Peyer's patch (tissue), 4 donors: ENCODE measurements at regions not wholly inside any gene's neighbourhood (a gene's known extent, or its start where the extent isn't known, plus 50 kb on each side); places are given as distances from the start of the nearest gene placed in this dataset.

Experiments
- DNase-seq, 3 donors: peaks; one replicate each; pipeline ENCODE4 v3.0.0-alpha.2; 2017 to 2019
- H3K27ac ChIP-seq, 4 donors: fragments of 200-600 bp; sonication (generic); one replicate each; pipeline ENCODE4 v1.5.1; 2016 to 2019
- H3K27me3 ChIP-seq, 2 donors: fragments of 200-600 bp; sonication (generic); one replicate each; pipeline ENCODE4 v1.5.1; 2019
- H3K36me3 ChIP-seq, 3 donors: fragments of 200-600 bp; sonication (generic); one replicate each; pipeline ENCODE4 v1.5.1; 2016 to 2019
- H3K4me1 ChIP-seq, 4 donors: fragments of 200-600 bp; sonication (generic); one replicate each; pipeline ENCODE4 v1.5.1; 2016 to 2019
- H3K4me3 ChIP-seq, 4 donors: fragments of 200-600 bp; sonication (generic); 1 replicate in 3 of 4; 2 replicates in 1 of 4; pipeline ENCODE4 v1.5.1; 2016 to 2019; ENCODE audit warnings: mild to moderate bottlenecking in 1 of 4
- H3K9me3 ChIP-seq, 4 donors: fragments of 200-600 bp; sonication (generic); one replicate each; pipeline ENCODE4 v1.5.1; 2016 to 2019; ENCODE audit warnings: mild to moderate bottlenecking in 1 of 4
- POLR2A ChIP-seq, 2 donors: fragments of 450-650 bp; IDR thresholded peaks; one replicate each; pipeline ENCODE4 v1.5.1; 2017; ENCODE audit warnings: antibody characterized with exemption in 2 of 2, mild to moderate bottlenecking in 2 of 2, moderate library complexity in 2 of 2
- TF ChIP-seq, protein P1 (sequence below), 6 experiments: fragments of 450-650 bp in 4 of 6; fragments of 200-600 bp in 2 of 6; sonication (generic) in 1 of 6; IDR thresholded peaks; one replicate each; pipeline ENCODE4 v1.5.1; 2017 to 2019; ENCODE audit warnings: antibody characterized with exemption in 6 of 6, mild to moderate bottlenecking in 3 of 6, moderate library complexity in 1 of 6

DNA sequence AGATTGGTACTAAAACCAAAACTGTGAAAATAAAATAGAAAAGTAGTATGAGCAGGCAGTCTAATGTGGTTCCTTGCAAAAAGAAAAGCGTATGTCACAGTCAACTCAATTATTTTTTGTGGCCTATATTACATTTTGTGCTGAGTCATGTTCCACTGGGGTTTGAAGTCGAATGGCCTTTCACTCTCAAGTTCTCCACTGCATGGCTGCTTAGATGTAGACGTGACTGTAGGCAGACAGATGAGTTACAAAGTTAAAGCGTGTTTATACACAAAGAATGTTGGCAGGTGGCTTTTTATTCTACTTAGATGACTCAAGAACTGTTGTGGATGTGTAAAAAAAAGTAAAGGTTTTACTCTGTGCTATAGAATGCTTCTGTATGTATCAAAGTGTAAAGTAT is 133.9 kb downstream of the SLITRK6 start:
- H3K36me3 ChIP-seq, result no peaks in the 10 kb centered on the region
- TF ChIP-seq POLR2A (IDR thresholded peaks at IDR 0.05), result no peak
- TF ChIP-seq, protein P1, sequence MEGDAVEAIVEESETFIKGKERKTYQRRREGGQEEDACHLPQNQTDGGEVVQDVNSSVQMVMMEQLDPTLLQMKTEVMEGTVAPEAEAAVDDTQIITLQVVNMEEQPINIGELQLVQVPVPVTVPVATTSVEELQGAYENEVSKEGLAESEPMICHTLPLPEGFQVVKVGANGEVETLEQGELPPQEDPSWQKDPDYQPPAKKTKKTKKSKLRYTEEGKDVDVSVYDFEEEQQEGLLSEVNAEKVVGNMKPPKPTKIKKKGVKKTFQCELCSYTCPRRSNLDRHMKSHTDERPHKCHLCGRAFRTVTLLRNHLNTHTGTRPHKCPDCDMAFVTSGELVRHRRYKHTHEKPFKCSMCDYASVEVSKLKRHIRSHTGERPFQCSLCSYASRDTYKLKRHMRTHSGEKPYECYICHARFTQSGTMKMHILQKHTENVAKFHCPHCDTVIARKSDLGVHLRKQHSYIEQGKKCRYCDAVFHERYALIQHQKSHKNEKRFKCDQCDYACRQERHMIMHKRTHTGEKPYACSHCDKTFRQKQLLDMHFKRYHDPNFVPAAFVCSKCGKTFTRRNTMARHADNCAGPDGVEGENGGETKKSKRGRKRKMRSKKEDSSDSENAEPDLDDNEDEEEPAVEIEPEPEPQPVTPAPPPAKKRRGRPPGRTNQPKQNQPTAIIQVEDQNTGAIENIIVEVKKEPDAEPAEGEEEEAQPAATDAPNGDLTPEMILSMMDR (IDR thresholded peaks at IDR 0.05), result no peak
- H3K27ac ChIP-seq, result no peak overlapping the region
- no peak overlapping the region for H3K4me3 ChIP-seq
- DNase-seq, result no peak
- no peaks in the 10 kb centered on the region for H3K4me1 ChIP-seq
- H3K9me3 ChIP-seq, result no peaks in the 10 kb centered on the region
- no peaks in the 10 kb centered on the region for H3K27me3 ChIP-seq

DNA sequence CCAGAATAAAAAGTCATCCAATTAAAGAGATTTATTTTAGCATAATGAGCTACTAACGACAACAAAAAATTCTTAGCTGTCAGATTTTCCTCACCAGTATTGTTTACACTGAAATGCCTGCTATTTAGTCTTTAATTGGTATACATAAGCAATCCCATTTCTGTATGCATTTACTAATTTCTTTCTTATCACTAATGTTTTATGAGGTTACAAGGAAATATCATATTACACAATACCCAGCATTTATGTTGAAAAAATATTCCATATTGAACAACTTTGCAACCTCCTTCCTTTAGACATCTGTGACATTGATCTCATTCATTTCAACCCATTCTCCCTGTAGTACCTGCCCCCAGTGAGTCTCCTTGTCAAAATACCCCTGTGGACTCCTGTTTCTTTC is 135.4 kb downstream of the SLITRK6 start:
- H3K27ac ChIP-seq, result no peak overlapping the region
- no peaks in the 10 kb centered on the region for H3K36me3 ChIP-seq
- no peak overlapping the region for H3K4me3 ChIP-seq
- H3K27me3 ChIP-seq, result no peaks in the 10 kb centered on the region
- TF ChIP-seq, protein P1 (IDR thresholded peaks at IDR 0.05), result no peak
- no peak for TF ChIP-seq POLR2A (IDR thresholded peaks at IDR 0.05)
- H3K4me1 ChIP-seq, result no peaks in the 10 kb centered on the region
- H3K9me3 ChIP-seq, result no peaks in the 10 kb centered on the region
- DNase-seq, result no peak

DNA sequence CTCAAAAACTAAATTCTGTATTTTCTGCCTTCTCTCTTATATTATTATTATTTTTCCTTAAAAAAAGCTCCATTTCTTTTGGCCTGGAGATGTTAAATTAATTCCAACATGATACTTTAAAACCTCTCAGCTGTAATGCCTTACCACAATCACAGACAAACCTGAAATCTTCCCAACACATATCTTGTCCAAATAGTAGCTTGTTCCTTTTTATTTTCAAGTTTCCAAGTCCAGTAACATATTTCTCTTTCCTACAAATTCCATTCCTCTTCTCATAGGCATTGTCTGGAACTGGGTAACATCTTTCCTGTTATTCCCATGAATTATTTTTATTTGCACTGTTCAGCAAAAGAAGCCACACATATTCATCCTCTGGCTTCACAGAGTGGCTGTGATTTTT is 137.0 kb downstream of the SLITRK6 start:
- no peak for TF ChIP-seq POLR2A (IDR thresholded peaks at IDR 0.05)
- TF ChIP-seq, protein P1 (IDR thresholded peaks at IDR 0.05), result no peak
- no peaks in the 10 kb centered on the region for H3K4me1 ChIP-seq
- H3K4me3 ChIP-seq, result no peak overlapping the region
- H3K9me3 ChIP-seq, result no peaks in the 10 kb centered on the region
- no peak overlapping the region for H3K27ac ChIP-seq
- no peaks in the 10 kb centered on the region for H3K36me3 ChIP-seq
- H3K27me3 ChIP-seq, result no peaks in the 10 kb centered on the region
- no peak for DNase-seq

DNA sequence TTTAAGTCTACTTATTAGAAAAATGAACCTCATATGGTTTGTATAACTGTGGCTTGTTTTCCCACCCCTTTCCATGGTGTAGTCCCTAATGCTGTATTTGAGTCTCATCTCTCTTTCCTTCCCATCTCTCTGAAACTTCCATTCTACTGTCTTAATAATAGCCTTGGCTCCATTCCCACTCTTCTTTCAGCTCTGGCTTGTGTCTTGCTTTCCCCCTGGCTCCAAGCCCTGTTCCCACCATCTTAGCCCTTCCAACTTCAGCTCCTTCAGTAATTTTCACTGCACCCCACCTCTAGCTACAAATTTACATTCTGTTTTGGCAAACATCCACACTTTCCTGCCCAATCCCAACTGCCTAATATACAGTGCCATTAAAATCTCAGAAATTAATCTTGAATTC is 137.5 kb downstream of the SLITRK6 start:
- no peak for DNase-seq
- H3K4me3 ChIP-seq, result no peak overlapping the region
- H3K27ac ChIP-seq, result no peak overlapping the region
- no peaks in the 10 kb centered on the region for H3K9me3 ChIP-seq
- TF ChIP-seq POLR2A (IDR thresholded peaks at IDR 0.05), result no peak
- TF ChIP-seq, protein P1 (IDR thresholded peaks at IDR 0.05), result no peak
- no peaks in the 10 kb centered on the region for H3K4me1 ChIP-seq
- H3K36me3 ChIP-seq, result no peaks in the 10 kb centered on the region
- no peaks in the 10 kb centered on the region for H3K27me3 ChIP-seq

DNA sequence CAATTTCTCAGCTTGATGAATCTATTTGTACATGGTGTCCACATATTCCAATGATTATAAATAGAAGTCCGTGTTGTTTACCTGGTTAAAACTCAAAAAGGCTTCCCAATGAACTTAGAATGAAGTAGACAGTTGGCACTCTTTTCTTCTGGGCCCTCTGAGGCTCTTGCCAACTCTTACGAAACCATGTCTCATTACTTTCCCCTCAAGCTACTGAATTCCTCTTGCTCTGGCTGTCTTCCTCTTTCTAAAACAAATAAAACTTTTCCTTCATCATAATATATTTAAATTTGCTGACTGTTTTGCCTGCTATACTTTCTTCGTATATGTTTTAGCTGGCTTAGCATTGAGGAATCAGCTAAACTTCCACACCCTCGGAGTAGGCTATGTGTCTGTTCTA is 139.7 kb downstream of the SLITRK6 start:
- no peak for TF ChIP-seq POLR2A (IDR thresholded peaks at IDR 0.05)
- TF ChIP-seq, protein P1 (IDR thresholded peaks at IDR 0.05), result no peak
- H3K4me1 ChIP-seq, result no peaks in the 10 kb centered on the region

DNA sequence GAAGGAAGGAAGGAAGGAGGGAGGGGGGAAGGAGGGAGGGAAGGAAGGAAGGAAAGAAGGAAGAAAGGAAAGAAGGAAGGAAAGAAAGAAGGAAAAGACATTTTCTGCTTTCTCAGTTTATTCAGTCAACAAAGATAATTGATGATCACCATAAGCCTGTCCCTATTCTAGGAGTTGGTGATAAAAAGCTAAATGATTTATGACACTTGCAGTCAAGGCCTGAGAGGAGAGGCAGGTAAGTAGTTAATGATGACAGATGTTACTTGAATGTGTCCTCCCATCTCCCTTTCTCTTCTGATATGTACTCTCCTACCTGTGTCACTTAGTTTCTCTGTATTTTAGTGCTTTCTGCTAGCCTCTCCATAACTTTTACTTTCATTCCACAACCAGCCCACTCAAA is 141.3 kb downstream of the SLITRK6 start:
- H3K9me3 ChIP-seq, result no peaks in the 10 kb centered on the region
- no peaks in the 10 kb centered on the region for H3K36me3 ChIP-seq
- no peak for DNase-seq
- H3K27me3 ChIP-seq, result no peaks in the 10 kb centered on the region
- TF ChIP-seq POLR2A (IDR thresholded peaks at IDR 0.05), result no peak
- no peak overlapping the region for H3K4me3 ChIP-seq
- H3K27ac ChIP-seq, result no peak overlapping the region
- no peaks in the 10 kb centered on the region for H3K4me1 ChIP-seq

More for the DNA sequence above, 139.7 kb downstream of the SLITRK6 start:
- Histone ChIP-seq H3K9me3 (no peaks in the 10 kb centered on the region), H3K36me3 (no peaks in the 10 kb centered on the region), H3K27me3 (no peaks in the 10 kb centered on the region), H3K27ac (no peak overlapping the region), H3K4me3 (no peak overlapping the region)
- no peak for DNase-seq
